HG03558 (cell line): ENCODE measurements at regions not wholly inside any gene's neighbourhood (a gene's known extent, or its start where the extent isn't known, plus 50 kb on each side); places are given as distances from the start of the nearest gene placed in this dataset.
"Not testable (repeated sequence)": the region's sequence is repeated elsewhere in the genome, so short reads cannot be mapped to it uniquely, and the experiment has no call there.

Experiments used
- ATAC-seq: cut with Tn5 transposase; IDR thresholded peaks from one replicate; pipeline ENCODE4 v1.9.1; 2021; ENCODE audit warnings: moderate number of reproducible peaks; ENCODE audit not compliant: unreplicated experiment; ENCODE audit errors: extremely low read depth

- no peak for ATAC-seq
Measured at GRCh38 chr6:165769884-165770283, 106.8 kb upstream of the PDE10A start.

- ATAC-seq: no peak
Measured at GRCh38 chr6:165769401-165769800, 106.4 kb upstream of the PDE10A start.

DNA sequence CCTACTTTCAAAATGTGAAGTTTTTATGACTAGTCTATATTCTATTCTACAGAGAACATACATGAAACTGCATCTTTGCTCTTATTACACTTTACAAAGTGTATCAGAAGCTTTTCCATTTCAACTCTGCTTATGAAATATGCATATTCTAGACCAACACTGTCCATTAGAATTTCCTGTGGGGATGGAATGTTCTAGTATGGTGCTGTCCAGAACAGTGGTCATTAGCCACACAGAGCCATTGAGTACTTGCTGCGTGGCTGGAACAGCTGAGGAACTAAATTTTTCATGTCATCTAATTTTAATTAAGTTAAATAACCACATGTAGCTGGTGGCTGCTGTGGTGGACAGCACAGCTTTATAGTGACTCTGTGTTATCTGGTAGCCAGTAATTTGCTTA lies 105.9 kb upstream of the PDE10A start:
- ATAC-seq: no peak

- no peak for ATAC-seq
Measured at GRCh38 chr6:165767228-165767627, 104.2 kb upstream of the PDE10A start.

DNA sequence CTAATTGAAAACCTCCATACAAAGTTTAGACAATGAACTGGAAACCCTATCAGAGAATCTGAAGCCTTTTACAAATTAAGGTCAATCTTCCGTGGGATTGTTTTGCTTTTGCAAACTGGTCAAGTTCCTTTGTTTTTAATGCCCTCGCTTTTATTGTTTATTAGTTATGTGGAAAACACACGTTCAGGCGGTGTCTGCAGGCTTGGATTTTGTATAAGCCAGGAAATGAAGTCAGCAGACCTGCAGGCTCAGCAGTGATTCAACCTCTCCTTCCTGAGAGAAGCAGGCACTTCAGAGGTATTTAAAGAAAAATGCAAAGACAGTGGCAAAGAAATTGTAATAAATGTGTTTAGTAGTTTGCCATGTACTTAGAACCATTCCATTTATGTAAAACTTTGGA lies 103.4 kb upstream of the PDE10A start:
- ATAC-seq: no peak

DNA sequence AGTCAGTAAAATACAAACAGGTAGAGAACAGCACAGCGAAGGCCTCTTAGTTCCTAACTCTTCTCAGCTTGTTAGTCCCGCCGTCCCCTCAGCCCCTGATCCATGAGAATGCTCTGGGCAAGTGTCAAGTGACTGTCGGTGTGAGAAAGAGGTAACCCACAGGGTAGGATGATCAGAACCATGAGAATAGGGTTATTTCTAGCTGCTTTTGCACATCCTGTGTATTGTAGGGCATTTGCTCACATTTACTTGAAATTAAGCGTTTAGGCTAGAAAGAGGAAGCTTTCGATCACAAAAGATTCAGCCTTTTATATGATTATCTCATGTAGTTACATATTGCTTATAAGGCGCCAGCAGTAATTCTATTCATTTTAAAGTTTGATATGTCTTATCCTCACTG lies 103.0 kb upstream of the PDE10A start:
- ATAC-seq: no peak

GRCh38 chr6:165765256-165765655 lies 102.2 kb upstream of the PDE10A start:
- ATAC-seq: not testable (repeated sequence)

- ATAC-seq: no peak
Measured at GRCh38 chr6:165762876-165763275, 99.8 kb upstream of the PDE10A start.

DNA sequence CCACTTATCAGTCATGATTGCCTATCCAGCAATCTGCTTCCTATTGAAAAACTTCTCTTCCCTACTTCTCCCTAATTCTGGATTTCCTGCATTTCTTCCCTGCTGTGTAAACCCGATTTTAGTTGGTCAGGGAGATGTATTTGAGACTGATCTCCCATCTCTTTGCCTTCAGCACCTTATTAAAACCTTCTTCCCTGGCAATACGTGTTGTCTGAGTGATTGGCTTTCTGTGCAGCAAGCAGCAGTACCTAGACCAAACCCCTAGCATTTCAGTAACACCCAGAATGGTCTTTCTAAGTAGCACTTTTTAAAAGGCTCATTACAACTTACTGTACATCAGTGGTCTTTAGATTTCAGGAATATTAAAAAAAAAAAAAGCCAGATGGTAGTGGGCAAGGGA lies 99.1 kb upstream of the PDE10A start:
- ATAC-seq: no peak

- no peak for ATAC-seq
Measured at GRCh38 chr6:165760803-165761185, 97.8 kb upstream of the PDE10A start.

DNA sequence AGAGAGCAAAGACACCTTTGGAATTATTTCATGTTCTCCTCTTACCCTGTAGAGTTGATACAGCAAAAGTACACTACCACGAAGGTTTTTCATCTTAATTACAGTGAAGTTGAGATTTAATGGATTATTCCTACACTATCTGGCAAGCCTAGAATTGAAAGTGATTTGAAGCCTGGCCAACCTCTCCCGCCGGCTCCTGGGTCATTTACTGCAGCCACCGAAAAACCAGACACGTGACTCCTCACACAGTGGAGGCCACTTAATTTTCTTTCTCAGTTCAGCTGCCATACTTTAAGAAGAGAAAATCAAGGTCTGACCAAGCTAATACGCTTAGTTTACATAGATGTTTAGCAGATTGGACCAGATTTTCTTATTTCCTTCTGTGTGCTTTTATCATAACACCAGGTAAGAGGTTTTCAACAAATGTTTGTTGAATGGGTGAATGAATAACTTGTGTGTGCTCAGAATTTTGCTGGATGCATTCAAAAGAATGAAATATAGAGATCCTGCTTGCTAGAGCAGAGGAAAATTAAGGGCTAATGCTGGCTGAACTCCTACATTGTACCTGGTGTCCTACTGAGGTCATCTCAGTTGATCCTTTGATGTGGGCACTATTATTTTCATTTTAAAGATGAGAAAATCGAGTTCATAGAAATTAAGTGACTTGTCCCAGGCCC lies 97.2 kb upstream of the PDE10A start:
- ATAC-seq: no peak

DNA sequence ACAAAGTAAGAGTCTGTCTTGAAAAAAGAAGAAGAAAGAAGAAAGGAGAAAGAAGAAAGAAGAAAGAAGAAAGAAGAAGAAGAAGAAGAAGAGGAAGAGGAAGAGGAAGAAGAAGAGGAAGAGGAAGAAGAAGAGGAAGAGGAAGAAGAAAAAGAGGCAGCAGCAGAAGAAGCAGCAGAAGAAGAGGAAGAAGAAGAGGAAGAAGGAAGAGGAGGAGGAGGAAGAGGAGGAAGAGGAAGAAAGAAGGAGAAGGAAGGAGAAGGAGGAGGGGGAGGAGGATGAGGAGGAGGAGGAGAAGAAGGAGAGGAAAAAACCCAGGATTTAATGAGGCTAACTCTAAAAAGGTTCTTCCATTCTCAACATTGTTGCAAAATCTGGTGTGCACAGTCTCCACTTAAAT lies 95.4 kb upstream of the PDE10A start:
- ATAC-seq: no peak

DNA sequence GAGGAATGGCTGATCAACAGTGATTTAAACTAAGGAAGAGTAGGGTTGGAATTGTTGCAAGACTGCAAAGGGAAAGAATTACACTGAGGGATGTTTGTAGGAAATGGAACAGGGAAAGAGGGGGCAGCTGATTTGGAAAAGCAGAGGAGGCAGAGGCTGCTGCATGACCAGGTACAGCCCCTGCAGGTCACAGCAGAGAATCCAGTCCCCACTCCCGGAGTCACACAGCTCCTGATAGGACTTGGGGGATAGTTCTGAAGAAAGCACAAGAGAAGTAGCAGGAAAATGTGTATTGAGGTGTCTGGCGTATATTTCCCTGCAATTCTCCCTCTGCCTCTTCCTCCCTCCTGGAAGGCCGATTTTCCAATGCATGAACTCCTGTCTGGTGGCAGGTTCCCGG lies 92.5 kb upstream of the PDE10A start:
- no peak for ATAC-seq

- no peak for ATAC-seq
Measured at GRCh38 chr6:165753506-165753905, 90.5 kb upstream of the PDE10A start.

DNA sequence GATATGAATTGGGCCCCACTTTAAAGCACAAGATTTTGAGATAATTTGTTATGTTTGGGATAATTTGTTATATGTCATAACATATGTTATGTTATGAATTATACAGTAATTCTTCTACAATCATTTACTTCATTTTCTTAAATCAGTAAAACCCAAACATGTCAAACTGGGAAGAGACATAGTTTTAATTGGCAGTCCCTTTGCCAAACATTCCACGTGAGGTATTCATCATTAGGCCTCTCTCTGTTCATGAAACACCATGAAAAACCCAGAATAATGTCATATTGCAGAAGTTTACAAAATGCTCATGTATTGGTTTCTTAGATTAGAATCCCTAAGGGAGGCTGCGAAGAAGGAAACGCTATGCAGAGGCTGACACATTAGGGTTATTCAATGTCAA lies 89.4 kb upstream of the PDE10A start:
- no peak for ATAC-seq

DNA sequence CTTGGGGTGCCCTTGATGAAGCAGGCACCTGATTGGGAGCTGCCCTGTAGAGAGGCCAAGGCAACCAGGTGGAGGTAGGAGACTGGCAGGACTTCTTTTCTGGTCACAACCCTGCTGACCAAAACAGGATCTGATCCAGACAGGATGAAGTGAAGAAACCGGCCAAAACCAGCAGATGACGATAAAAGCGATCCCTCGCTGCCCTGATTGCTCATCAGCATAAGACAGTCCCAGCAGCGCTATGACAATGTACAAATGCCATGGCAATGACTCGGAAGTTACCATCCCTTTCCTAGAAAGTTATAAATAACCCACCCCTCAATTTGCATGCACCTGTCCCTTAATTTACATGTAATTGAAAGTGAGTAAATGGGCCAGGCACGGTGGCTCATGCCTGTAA lies 88.4 kb upstream of the PDE10A start:
- no peak for ATAC-seq

GRCh38 chr6:165749163-165749562 lies 86.1 kb upstream of the PDE10A start:
- ATAC-seq: no peak

- ATAC-seq: no peak
Measured at GRCh38 chr6:165748390-165748789, 85.3 kb upstream of the PDE10A start.

DNA sequence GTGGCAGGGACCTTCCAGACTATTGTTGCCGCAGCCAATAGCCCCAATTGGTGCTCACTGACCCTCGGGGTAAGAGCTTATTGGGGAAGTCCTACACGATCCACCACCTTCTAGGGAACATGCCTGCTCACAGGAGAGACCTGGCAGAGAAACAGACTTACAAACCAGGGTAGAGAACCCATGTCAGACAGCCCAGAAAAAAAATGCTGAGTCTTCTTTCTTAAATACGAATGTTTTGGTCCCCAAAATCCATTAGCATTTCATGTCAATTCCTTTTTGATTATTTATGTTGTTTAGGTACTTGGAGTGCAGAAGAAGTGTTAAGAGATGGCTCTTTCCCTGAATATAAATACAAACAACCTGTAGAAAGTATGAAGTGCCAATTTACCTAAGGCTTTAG lies 84.9 kb upstream of the PDE10A start:
- no peak for ATAC-seq

DNA sequence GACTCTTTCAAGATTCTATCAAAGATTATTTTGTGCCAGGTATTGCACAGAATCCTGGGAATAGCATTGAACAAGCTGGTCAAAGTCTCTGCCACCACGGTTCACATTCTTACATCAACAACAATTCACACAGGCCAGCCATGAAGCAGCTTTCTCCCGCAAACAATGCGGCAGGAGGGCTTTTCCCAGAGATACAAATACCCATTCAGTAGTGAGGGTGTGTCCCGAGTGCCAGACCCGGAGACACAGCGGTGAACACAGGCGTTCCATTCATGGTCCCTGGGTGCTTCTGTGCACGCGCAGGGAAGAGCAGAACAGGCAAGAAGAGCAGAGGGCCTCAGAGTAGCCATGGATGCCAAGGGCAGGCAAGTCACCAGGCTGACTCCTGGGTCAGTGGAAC lies 83.3 kb upstream of the PDE10A start:
- no peak for ATAC-seq

DNA sequence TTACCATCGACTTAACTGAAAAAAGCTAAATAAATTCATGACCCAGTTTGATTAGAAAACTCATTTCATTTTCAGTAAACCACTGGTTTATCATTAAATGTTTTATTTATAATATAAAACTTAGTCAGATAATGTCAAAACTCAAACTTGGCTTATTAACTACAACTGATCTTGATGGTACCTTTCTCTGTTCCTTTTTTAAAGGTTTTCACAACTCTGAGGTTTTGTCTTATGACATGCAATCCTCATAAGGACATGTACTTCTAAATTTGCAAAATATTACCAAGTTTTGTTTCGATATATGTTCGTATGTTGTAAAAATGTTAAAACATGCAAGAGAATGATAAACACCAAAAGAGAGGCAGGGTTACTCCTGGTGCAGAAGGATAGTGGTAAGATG lies 82.5 kb upstream of the PDE10A start:
- ATAC-seq: no peak

DNA sequence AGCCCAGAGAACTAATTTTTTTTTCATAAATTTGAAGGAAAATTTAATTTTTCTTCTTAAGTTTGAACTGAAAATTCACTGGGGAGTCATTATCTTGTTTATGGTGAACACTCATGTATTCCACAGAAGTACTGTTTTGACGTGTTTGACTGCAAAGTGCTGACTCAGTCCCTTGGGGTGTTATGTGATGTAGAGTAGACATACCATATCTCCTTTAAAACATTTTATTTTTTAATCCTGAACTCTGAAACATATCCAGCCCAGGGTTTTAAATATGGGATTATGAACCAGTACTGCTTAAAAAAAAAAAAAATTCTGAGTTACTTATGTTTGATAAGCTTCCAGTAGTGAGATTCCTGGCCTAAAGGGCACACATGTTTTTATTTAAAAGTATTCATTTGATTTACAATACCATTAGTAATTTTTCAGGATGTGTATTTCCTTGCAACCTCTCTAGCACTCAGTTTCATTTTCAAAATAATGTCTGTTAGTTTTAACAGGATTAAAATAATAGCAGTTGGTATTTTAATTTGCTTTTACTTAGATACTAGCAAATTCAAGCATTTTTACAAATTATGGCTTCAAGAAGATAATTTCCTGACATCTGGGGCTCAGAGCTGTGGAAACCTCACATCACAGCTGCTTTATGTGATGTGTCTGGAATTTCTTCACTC lies 81.7 kb upstream of the PDE10A start:
- no peak for ATAC-seq
